HCT116 (cell line): ENCODE measurements at regions not wholly inside any gene's neighbourhood (a gene's known extent, or its start where the extent isn't known, plus 50 kb on each side); places are given as distances from the start of the nearest gene placed in this dataset.
"Not testable (repeated sequence)": the region's sequence is repeated elsewhere in the genome, so short reads cannot be mapped to it uniquely, and the experiment has no call there.

Experiments
- ATAC-seq: fragments of 200-7000 bp; cut with Tn5 transposase; 2 replicates; pipeline ENCODE4 v1.9.1; 2020; ENCODE audit warnings: mild to moderate bottlenecking, moderate library complexity
- BruUV-seq: library from RNA; stranded (reverse); fragments of 400-500 nt; replicated peaks from 2 replicates; lab custom pipeline; 2021; lab: Mats Ljungman, UMichigan
- CTCF ChIA-PET: fragments of 300-600 bp; sonication (Branson Sonifier 250); formaldehyde crosslinking; loops from one replicate; lab custom pipeline; 2021; ENCODE audit warnings: antibody characterized with exemption; lab: Charles Lee
- POLR2A ChIA-PET: fragments of 300-600, 350-600 bp; sonication (Branson Sonifier 250); formaldehyde crosslinking; loops from one replicate; lab custom pipeline; 2021; ENCODE audit warnings: antibody characterized with exemption; lab: Charles Lee
- RAD21 ChIA-PET, 2 experiments: fragments of 300-600 bp; sonication (Branson Sonifier 250); formaldehyde crosslinking; loops; one replicate each; lab custom pipeline; 2023; ENCODE audit warnings: low total read pairs in 2 of 2; ENCODE audit not compliant: uncharacterized antibody in 2 of 2, unreplicated experiment in 2 of 2, low non-redundant PET in 1 of 2; lab: Charles Lee
- DNase-seq: peaks from one replicate; pipeline ENCODE4 v3.0.0-alpha.2; 2010; ENCODE audit warnings: low read depth, low spot score
- H2AFZ ChIP-seq: fragments of 200-600 bp; shearing (Covaris generic), sonication (generic); 2 replicates; pipeline ENCODE4 v1.6.1; 2017; ENCODE audit warnings: low read depth, mixed run types, mixed read lengths, antibody characterized with exemption, low read length; ENCODE audit not compliant: poor library complexity, severe bottlenecking
- H3K27ac ChIP-seq: 2 replicates; pipeline ENCODE4 v1.5.1; 2012; ENCODE audit warnings: low read depth, low read length
- H3K27me3 ChIP-seq: fragments of 200-600 bp; sonication (generic); 2 replicates; pipeline ENCODE4 v1.6.1; 2016; ENCODE audit warnings: mixed run types, low read length, mixed read lengths; ENCODE audit not compliant: insufficient read depth
- H3K36me3 ChIP-seq, 2 experiments: fragments of 200-500 bp in 1 of 2; fragments of 200-600 bp in 1 of 2; sonication (Bioruptor generic) in 1 of 2; sonication (generic) in 1 of 2; 2 replicates each; pipeline versions ENCODE4 v1.5.1 to v1.6.1; 2014 to 2016; ENCODE audit warnings: low read length in 2 of 2, inconsistent platforms in 1 of 2, mixed read lengths in 1 of 2, mixed run types in 1 of 2; ENCODE audit not compliant: insufficient read depth in 2 of 2, control insufficient read depth in 1 of 2
- H3K4me1 ChIP-seq, 2 experiments: fragments of 200-600 bp in 1 of 2; sonication (generic) in 1 of 2; 2 replicates each; pipeline versions ENCODE4 v1.5.1 to v1.6.1; 2012 to 2017; ENCODE audit warnings: low read length in 2 of 2, inconsistent platforms in 1 of 2, mild to moderate bottlenecking in 1 of 2, mixed read lengths in 1 of 2, mixed run types in 1 of 2, moderate library complexity in 1 of 2; ENCODE audit not compliant: insufficient read depth in 2 of 2, control insufficient read depth in 1 of 2
- H3K4me2 ChIP-seq: fragments of 200-600 bp; sonication (generic); 2 replicates; pipeline ENCODE4 v1.6.1; 2017; ENCODE audit warnings: mixed run types, low read length, mixed read lengths
- H3K4me3 ChIP-seq, 2 experiments: fragments of 200-600 bp in 1 of 2; sonication (generic) in 1 of 2; replicated peaks in 1 of 2; 2 replicates each; pipeline ENCODE4 v1.5.1; 2011 to 2016; ENCODE audit warnings: low read length in 2 of 2, control low read depth in 1 of 2, low read depth in 1 of 2, mild to moderate bottlenecking in 1 of 2, mixed read lengths in 1 of 2, mixed run types in 1 of 2
- H3K79me2 ChIP-seq: fragments of 200-600 bp; sonication (generic); 2 replicates; pipeline ENCODE4 v1.6.1; 2017; ENCODE audit warnings: mild to moderate bottlenecking, mixed run types, low read length, moderate library complexity, mixed read lengths; ENCODE audit not compliant: insufficient read depth
- H3K9ac ChIP-seq: fragments of 200-600 bp; sonication (generic); 2 replicates; pipeline ENCODE4 v1.6.1; 2016; ENCODE audit warnings: low read length, mixed read lengths
- H3K9me2 ChIP-seq: fragments of 200-600 bp; sonication (generic), shearing (Covaris generic); 2 replicates; pipeline ENCODE4 v1.6.1; 2017; ENCODE audit warnings: mixed run types, mild to moderate bottlenecking, moderate library complexity; ENCODE audit not compliant: insufficient read depth
- H3K9me3 ChIP-seq, 2 experiments: fragments of 200-500 bp in 1 of 2; fragments of 200-600 bp in 1 of 2; sonication (Bioruptor generic) in 1 of 2; sonication (generic) in 1 of 2; 2 replicates each; pipeline ENCODE4 v1.6.1; 2014 to 2017; ENCODE audit warnings: low read length in 2 of 2, mixed read lengths in 2 of 2, inconsistent platforms in 1 of 2, low read depth in 1 of 2, mild to moderate bottlenecking in 1 of 2, mixed run types in 1 of 2, moderate library complexity in 1 of 2; ENCODE audit not compliant: control insufficient read depth in 1 of 2, insufficient read depth in 1 of 2
- H4K20me1 ChIP-seq: fragments of 200-600 bp; sonication (generic), shearing (Covaris generic); 2 replicates; pipeline ENCODE4 v1.6.1; 2017; ENCODE audit warnings: mixed run types, mild to moderate bottlenecking, moderate library complexity; ENCODE audit not compliant: insufficient read depth
- REST ChIP-seq: IDR thresholded peaks from 2 replicates; pipeline ENCODE4 v1.6.1; 2012; ENCODE audit warnings: low read depth
- ZBTB33 ChIP-seq: IDR thresholded peaks from 2 replicates; pipeline ENCODE4 v1.6.1; 2011; ENCODE audit warnings: mild to moderate bottlenecking, low read length, moderate library complexity; ENCODE audit not compliant: insufficient replicate concordance; ENCODE audit errors: extremely low read depth
- intact Hi-C: fragments of 100-400 bp; cut with micrococcal nuclease; formaldehyde crosslinking; loops from 2 replicates; pipeline ENCODE4 v1.10.0; 2022

- TF ChIP-seq ZBTB33: no peak
- no peak for TF ChIP-seq REST
Observed at GRCh38 chr17:56000411-56000810, 152.9 kb upstream of the ANKFN1 start (continued).

GRCh38 chr17:56002656-56003055 lies 150.6 kb upstream of the ANKFN1 start:
- H2AFZ ChIP-seq, CTCF ChIA-PET, H3K9me2 ChIP-seq, POLR2A ChIA-PET, H4K20me1 ChIP-seq, H3K9ac ChIP-seq, H3K79me2 ChIP-seq, H3K36me3 ChIP-seq, H3K4me3 ChIP-seq, H3K4me2 ChIP-seq, intact Hi-C loops, DNase-seq, H3K27ac ChIP-seq, ATAC-seq, BruUV-seq, RAD21 ChIA-PET, H3K4me1 ChIP-seq, H3K9me3 ChIP-seq, H3K27me3 ChIP-seq: not testable (repeated sequence)
